RWPE2 (cell line): ENCODE measurements at regions not wholly inside any gene's neighbourhood (a gene's known extent, or its start where the extent isn't known, plus 50 kb on each side); places are given as distances from the start of the nearest gene placed in this dataset.
A peak's percentile ranks its signal among the peaks of the same experiment; 100 is the strongest.

Source experiments
- ATAC-seq: fragments of 200-7000 bp; cut with Tn5 transposase; 3 replicates; pipeline ENCODE4 v1.9.1; 2021; ENCODE audit warnings: low read depth
- DNase-seq: peaks from one replicate; pipeline ENCODE4 v3.0.0-alpha.2; 2020; ENCODE audit warnings: low spot score
- H3K27ac ChIP-seq: fragments of 450-650 bp; 2 replicates; pipeline ENCODE4 v1.5.1; 2017; ENCODE audit warnings: mild to moderate bottlenecking; ENCODE audit not compliant: poor library complexity, severe bottlenecking
- H3K27me3 ChIP-seq: fragments of 250-450 bp; sonication (Bioruptor Pico); 2 replicates; pipeline ENCODE4 v1.5.1; 2021; ENCODE audit warnings: mild to moderate bottlenecking, moderate library complexity; ENCODE audit not compliant: insufficient read depth, poor library complexity, severe bottlenecking
- H3K36me3 ChIP-seq: fragments of 250-450 bp; sonication (Bioruptor Pico); 2 replicates; pipeline ENCODE4 v1.5.1; 2020; ENCODE audit warnings: low read depth, mild to moderate bottlenecking, moderate library complexity
- H3K4me1 ChIP-seq: fragments of 250-450 bp; sonication (Bioruptor Pico); 2 replicates; pipeline ENCODE4 v1.5.1; 2021; ENCODE audit warnings: mild to moderate bottlenecking, moderate library complexity; ENCODE audit not compliant: insufficient read depth, poor library complexity, severe bottlenecking
- H3K4me3 ChIP-seq: fragments of 250-450 bp; sonication (Bioruptor Pico); 2 replicates; pipeline ENCODE4 v1.5.1; 2021; ENCODE audit warnings: mild to moderate bottlenecking, moderate library complexity; ENCODE audit not compliant: severe bottlenecking
- H3K9me3 ChIP-seq: fragments of 250-450 bp; sonication (Bioruptor Pico); 2 replicates; pipeline ENCODE4 v1.5.1; 2021; ENCODE audit warnings: mild to moderate bottlenecking, moderate library complexity; ENCODE audit not compliant: severe bottlenecking
- CTCF ChIP-seq: fragments of 450-650 bp; IDR thresholded peaks from one replicate; pipeline ENCODE4 v1.5.1; 2017; ENCODE audit warnings: mild to moderate bottlenecking, moderate library complexity; ENCODE audit not compliant: poor library complexity, severe bottlenecking

- DNase-seq (no peak), ATAC-seq (peak; percentile 44; the same call in 2 of the 3 replicates)
- Histone ChIP-seq H3K36me3 (no peaks in the 10 kb centered on the region), H3K4me3 (no peak overlapping the region), H3K9me3 (no peaks in the 10 kb centered on the region), H3K4me1 (no peaks in the 10 kb centered on the region), H3K27me3 (no peaks in the 10 kb centered on the region), H3K27ac (no peak overlapping the region)
- no peak for TF ChIP-seq CTCF
These were observed 384.6 kb downstream of the STK39 start for GRCh38 chr2:167862782-167863181.

- no peaks in the 10 kb centered on the region for H3K4me1 ChIP-seq
- no peak for TF ChIP-seq CTCF
- no peaks in the 10 kb centered on the region for H3K36me3 ChIP-seq
- ATAC-seq, result no peak
- H3K27ac ChIP-seq, result no peak overlapping the region
- no peak overlapping the region for H3K4me3 ChIP-seq
- no peaks in the 10 kb centered on the region for H3K27me3 ChIP-seq
- DNase-seq, result no peak
- H3K9me3 ChIP-seq, result no peaks in the 10 kb centered on the region
These were observed 385.1 kb downstream of the STK39 start for GRCh38 chr2:167862296-167862695.

- H3K27me3 ChIP-seq, result no peaks in the 10 kb centered on the region
- no peaks in the 10 kb centered on the region for H3K9me3 ChIP-seq
- H3K4me3 ChIP-seq, result no peak overlapping the region
- TF ChIP-seq CTCF, result no peak
- H3K4me1 ChIP-seq, result no peaks in the 10 kb centered on the region
- no peak for ATAC-seq
- H3K36me3 ChIP-seq, result no peaks in the 10 kb centered on the region
- no peak overlapping the region for H3K27ac ChIP-seq
- no peak for DNase-seq
These were observed 385.7 kb downstream of the STK39 start for GRCh38 chr2:167861574-167862193.

DNA sequence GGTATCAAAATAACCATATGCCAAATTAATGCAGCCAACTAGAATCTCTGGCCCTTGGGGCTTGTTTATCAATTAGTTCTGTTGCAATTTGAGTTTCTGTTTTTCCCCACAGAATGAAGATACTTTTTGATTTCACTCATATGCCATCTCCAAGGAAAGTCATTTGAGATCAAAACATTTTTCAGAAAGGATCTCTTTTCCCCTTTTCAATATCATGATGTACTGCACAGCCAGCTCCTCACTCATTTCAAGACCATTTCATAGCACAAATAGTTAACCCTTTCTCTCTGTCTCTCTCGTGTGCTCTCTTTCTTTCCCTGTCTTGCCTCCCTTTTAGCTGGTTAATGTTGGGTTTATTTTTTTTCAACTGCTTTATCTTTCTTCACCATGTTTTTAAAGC, 387.3 kb downstream of the STK39 start:
- Histone ChIP-seq H3K9me3 (no peaks in the 10 kb centered on the region), H3K27ac (no peak overlapping the region), H3K4me1 (no peaks in the 10 kb centered on the region), H3K36me3 (no peaks in the 10 kb centered on the region), H3K27me3 (no peaks in the 10 kb centered on the region), H3K4me3 (no peak overlapping the region)
- no peak for TF ChIP-seq CTCF
- ATAC-seq (no peak), DNase-seq (no peak)

DNA sequence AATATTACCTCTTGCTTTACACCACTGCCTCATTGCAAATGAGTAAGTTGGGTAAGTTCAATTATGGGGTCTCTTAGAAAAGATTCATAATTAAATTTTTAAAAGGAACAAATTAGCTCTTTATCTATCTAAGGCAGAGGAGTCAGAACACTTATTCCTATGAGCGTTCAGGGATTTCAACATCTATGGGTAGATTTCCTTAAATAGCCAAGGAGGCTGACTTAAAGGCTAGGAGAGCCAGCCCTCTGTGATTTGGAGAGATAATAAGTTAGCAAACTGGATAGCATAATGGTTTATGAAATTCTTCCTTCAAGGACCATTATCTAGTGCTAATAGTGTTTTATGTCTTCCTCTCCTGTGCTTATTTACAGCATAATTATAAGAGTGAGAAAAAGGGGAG, 387.7 kb downstream of the STK39 start:
- Histone ChIP-seq H3K36me3 (no peaks in the 10 kb centered on the region), H3K9me3 (no peaks in the 10 kb centered on the region), H3K4me1 (no peaks in the 10 kb centered on the region), H3K27me3 (no peaks in the 10 kb centered on the region), H3K4me3 (no peak overlapping the region), H3K27ac (no peak overlapping the region)
- ATAC-seq (no peak), DNase-seq (no peak)
- TF ChIP-seq CTCF, result no peak
